Neuronal stem cell (in vitro differentiated cells): ENCODE measurements at regions not wholly inside any gene's neighbourhood (a gene's known extent, or its start where the extent isn't known, plus 50 kb on each side); places are given as distances from the start of the nearest gene placed in this dataset.

Source experiments
- DNase-seq: peaks from one replicate; pipeline ENCODE4 v3.0.0-alpha.2; 2013; ENCODE audit warnings: low spot score
- H2AFZ ChIP-seq: one replicate; pipeline ENCODE4 v1.6.1; 2013; ENCODE audit warnings: mild to moderate bottlenecking, low read length, inconsistent platforms
- H2AK5ac ChIP-seq: 2 replicates; pipeline ENCODE4 v1.6.1; 2013; ENCODE audit warnings: low read depth, mild to moderate bottlenecking, inconsistent platforms, low read length, moderate library complexity, mixed read lengths
- H2BK120ac ChIP-seq: 2 replicates; pipeline ENCODE4 v1.6.1; 2013; ENCODE audit warnings: low read depth, mild to moderate bottlenecking, inconsistent platforms, low read length, moderate library complexity, mixed read lengths
- H2BK12ac ChIP-seq: one replicate; pipeline ENCODE4 v1.6.1; 2013; ENCODE audit warnings: low read length, inconsistent platforms
- H2BK15ac ChIP-seq: 2 replicates; pipeline ENCODE4 v1.6.1; 2013; ENCODE audit warnings: mild to moderate bottlenecking, low read length, inconsistent platforms, mixed read lengths
- H2BK5ac ChIP-seq: one replicate; pipeline ENCODE4 v1.6.1; 2013; ENCODE audit warnings: inconsistent platforms, mild to moderate bottlenecking, low read length, moderate library complexity
- H3K14ac ChIP-seq: one replicate; pipeline ENCODE4 v1.6.1; 2013; ENCODE audit warnings: low read length, inconsistent platforms
- H3K18ac ChIP-seq: 2 replicates; pipeline ENCODE4 v1.6.1; 2013; ENCODE audit warnings: low read length, inconsistent platforms
- H3K23ac ChIP-seq: 2 replicates; pipeline ENCODE4 v1.6.1; 2013; ENCODE audit warnings: low read depth, mild to moderate bottlenecking, mixed read lengths, low read length, inconsistent platforms; ENCODE audit not compliant: poor library complexity
- H3K27ac ChIP-seq: replicated peaks from 3 replicates; pipeline ENCODE4 v1.5.1; 2013; ENCODE audit warnings: low read length, inconsistent platforms
- H3K27me3 ChIP-seq, 3 experiments: 2 replicates each; pipeline ENCODE4 v1.6.1; 2013; ENCODE audit warnings: low read length in 3 of 3, mild to moderate bottlenecking in 2 of 3, inconsistent platforms in 1 of 3, low read depth in 1 of 3, mixed read lengths in 1 of 3, moderate library complexity in 1 of 3; ENCODE audit not compliant: control insufficient read depth in 3 of 3, insufficient read depth in 3 of 3
- H3K36me3 ChIP-seq, 2 donors: replicated peaks in 1 of 2; 2 replicates each; pipeline ENCODE4 v1.6.1; 2013; ENCODE audit warnings: low read length in 2 of 2; ENCODE audit not compliant: control insufficient read depth in 2 of 2, insufficient read depth in 2 of 2
- H3K4ac ChIP-seq: 2 replicates; pipeline ENCODE4 v1.6.1; 2013; ENCODE audit warnings: inconsistent platforms, mild to moderate bottlenecking, low read length, moderate library complexity
- H3K4me1 ChIP-seq, 2 donors: 1 replicate in 1 of 2; 2 replicates in 1 of 2; pipeline ENCODE4 v1.6.1; 2013; ENCODE audit warnings: low read length in 2 of 2, low read depth in 1 of 2; ENCODE audit not compliant: control insufficient read depth in 2 of 2, insufficient read depth in 1 of 2
- H3K4me2 ChIP-seq: one replicate; pipeline ENCODE4 v1.6.1; 2013; ENCODE audit warnings: mild to moderate bottlenecking, low read length, inconsistent platforms; ENCODE audit not compliant: insufficient read depth, poor library complexity, severe bottlenecking
- H3K4me3 ChIP-seq, 2 donors: 2 replicates each; pipeline ENCODE4 v1.5.1; 2013; ENCODE audit warnings: low read length in 2 of 2, mild to moderate bottlenecking in 2 of 2, inconsistent platforms in 1 of 2, moderate library complexity in 1 of 2
- H3K79me1 ChIP-seq: one replicate; pipeline ENCODE4 v1.6.1; 2013; ENCODE audit warnings: low read depth, mild to moderate bottlenecking, inconsistent platforms, low read length, moderate library complexity
- H3K9ac ChIP-seq: one replicate; pipeline ENCODE4 v1.6.1; 2013; ENCODE audit warnings: mild to moderate bottlenecking, low read depth, low read length, inconsistent platforms; ENCODE audit not compliant: poor library complexity
- H3K9me3 ChIP-seq, 2 donors: replicated peaks in 1 of 2; 2 replicates each; pipeline versions ENCODE3 to v1.6.1; 2013; ENCODE audit warnings: low read length in 2 of 2, mild to moderate bottlenecking in 2 of 2, inconsistent platforms in 1 of 2, low read depth in 1 of 2, mixed read lengths in 1 of 2, moderate library complexity in 1 of 2; ENCODE audit not compliant: control insufficient read depth in 2 of 2, insufficient read depth in 1 of 2
- H4K8ac ChIP-seq: one replicate; pipeline ENCODE4 v1.6.1; 2013; ENCODE audit warnings: low read depth, mild to moderate bottlenecking, inconsistent platforms, low read length, moderate library complexity
- H4K91ac ChIP-seq: one replicate; pipeline ENCODE4 v1.6.1; 2013; ENCODE audit warnings: low read length, low read depth, mild to moderate bottlenecking, inconsistent platforms; ENCODE audit not compliant: poor library complexity
- WGBS, 2 donors: extraction: QIAGEN DNeasy Blood & Tissue Kit; methylation state at CpG; one replicate each; pipeline ENCODE4 v1.1.7; 2013; ENCODE audit warnings: missing lambda C conversion rate in 2 of 2, mixed read lengths in 1 of 2; ENCODE audit not compliant: insufficient read length in 2 of 2, insufficient replicate concordance in 1 of 2; ENCODE audit errors: extremely low coverage in 2 of 2; 5-methylcytosine and 5-hydroxymethylcytosine counted together

DNA sequence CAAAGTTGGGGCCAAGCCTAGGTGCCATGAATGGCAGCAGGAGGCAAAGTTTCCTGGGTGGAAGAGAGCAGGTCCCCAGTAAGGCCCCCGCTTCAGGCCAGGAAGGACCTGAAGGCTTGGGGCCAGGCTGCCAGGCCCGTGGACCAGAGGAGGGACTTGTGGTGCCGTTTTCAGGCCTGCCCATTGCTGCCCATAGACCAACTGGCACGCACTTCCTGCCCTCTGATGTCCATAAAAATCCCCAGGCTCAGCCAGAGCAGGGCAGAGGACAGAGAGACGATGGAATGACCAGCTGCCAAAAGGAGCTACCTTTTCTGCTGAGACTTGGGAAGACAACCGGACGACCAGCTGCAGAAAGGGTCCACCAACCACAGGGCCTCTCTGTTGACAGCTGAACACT lies 1205.5 kb downstream of the ARAP2 start:
- no peak overlapping the region for H2AK5ac ChIP-seq
- no peak overlapping the region for H4K8ac ChIP-seq
- peak overlapping the region; percentile 20 for H3K23ac ChIP-seq
- no peak overlapping the region for H2BK15ac ChIP-seq
- peak overlapping the region; percentile 47 for H3K14ac ChIP-seq
- H3K27ac ChIP-seq, result no peak overlapping the region
- H3K4me1 ChIP-seq, result no peaks in the 10 kb centered on the region
- no peak overlapping the region for H4K91ac ChIP-seq
- no peak overlapping the region for H3K9ac ChIP-seq
- H2AFZ ChIP-seq, result peak overlapping the region; percentile 56
- no peaks in the 10 kb centered on the region for H3K36me3 ChIP-seq
- no peak overlapping the region for H2BK12ac ChIP-seq
- H3K4me2 ChIP-seq, result no peak overlapping the region
- no peak for DNase-seq
- H2BK120ac ChIP-seq, result no peak overlapping the region
- no peak overlapping the region for H2BK5ac ChIP-seq
- H3K27me3 ChIP-seq, result no peaks in the 10 kb centered on the region
- peak overlapping the region; percentile 59 for H3K18ac ChIP-seq
- WGBS, 2 donors, result no CpG with 5 or more reads among the region's 7 CpGs
- peak overlapping the region in 1 of 2 donors; percentile 55 for H3K4me3 ChIP-seq
- H3K9me3 ChIP-seq, result no peaks in the 10 kb centered on the region
- no peaks in the 10 kb centered on the region for H3K79me1 ChIP-seq
- H3K4ac ChIP-seq, result no peak overlapping the region

DNA sequence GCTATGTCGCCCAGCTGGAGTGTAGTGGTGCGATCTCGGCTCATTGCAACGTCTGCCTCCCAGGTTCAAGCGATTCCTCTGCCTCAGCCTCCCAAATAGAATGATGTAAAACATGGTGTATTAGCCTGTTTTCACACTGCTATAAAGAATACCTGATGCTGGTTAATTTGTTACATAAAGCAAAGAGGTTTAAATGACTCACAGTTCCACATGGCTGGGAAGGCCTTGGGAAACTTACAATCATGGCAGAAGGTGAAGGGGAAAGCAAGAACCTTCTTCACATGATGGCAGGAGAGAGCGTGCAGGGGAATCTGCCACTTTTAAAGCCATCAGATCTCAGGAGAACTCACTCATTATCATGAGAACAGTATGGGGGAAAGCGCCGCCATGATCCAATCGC lies 1191.8 kb downstream of the ARAP2 start:
- Histone ChIP-seq H3K36me3 (no peaks in the 10 kb centered on the region), H3K4me2 (no peak overlapping the region), H3K27me3 (no peaks in the 10 kb centered on the region), H2BK5ac (no peak overlapping the region), H4K8ac (no peak overlapping the region), H2BK120ac (no peak overlapping the region), H3K23ac (no peak overlapping the region), H2AFZ (no peak overlapping the region), H3K4me3 (no peak overlapping the region), H4K91ac (no peak overlapping the region), H3K14ac (no peak overlapping the region), H2BK15ac (no peak overlapping the region), H3K4me1 (no peaks in the 10 kb centered on the region), H3K79me1 (no peaks in the 10 kb centered on the region), H3K9me3 (no peaks in the 10 kb centered on the region), H3K9ac (no peak overlapping the region), H3K4ac (no peak overlapping the region), H2BK12ac (no peak overlapping the region), H3K27ac (no peak overlapping the region), H3K18ac (no peak overlapping the region), H2AK5ac (no peak overlapping the region)
- no CpG with 5 or more reads among the region's 9 CpGs for WGBS, 2 donors
- no peak for DNase-seq

DNA sequence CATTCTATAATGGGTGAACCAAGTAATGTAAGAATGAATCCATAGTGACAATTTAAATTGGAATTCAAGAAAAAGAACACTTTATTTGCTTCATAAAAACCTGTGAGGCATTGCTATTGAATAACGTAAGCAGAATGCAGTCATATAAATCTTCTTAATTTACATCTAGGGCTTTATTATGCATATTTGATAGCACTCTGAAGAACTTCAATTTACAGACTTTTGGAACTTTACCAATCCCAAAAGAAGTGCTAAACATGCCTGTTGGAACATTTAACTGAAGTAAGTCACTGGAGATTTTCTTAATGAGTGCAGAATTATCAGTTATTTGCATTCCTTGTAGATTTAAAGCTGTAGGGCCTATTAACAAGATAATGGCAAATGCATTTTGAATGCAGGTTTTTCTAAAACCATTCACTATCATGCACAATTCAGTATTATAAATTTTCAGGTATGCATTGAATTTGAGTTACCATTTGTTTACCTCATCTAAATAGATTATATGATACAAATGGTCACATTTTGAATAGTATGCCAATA lies 1181.2 kb downstream of the ARAP2 start:
- H3K27ac ChIP-seq, result no peak overlapping the region
- no peak overlapping the region for H3K9ac ChIP-seq
- no peaks in the 10 kb centered on the region for H3K36me3 ChIP-seq

DNA sequence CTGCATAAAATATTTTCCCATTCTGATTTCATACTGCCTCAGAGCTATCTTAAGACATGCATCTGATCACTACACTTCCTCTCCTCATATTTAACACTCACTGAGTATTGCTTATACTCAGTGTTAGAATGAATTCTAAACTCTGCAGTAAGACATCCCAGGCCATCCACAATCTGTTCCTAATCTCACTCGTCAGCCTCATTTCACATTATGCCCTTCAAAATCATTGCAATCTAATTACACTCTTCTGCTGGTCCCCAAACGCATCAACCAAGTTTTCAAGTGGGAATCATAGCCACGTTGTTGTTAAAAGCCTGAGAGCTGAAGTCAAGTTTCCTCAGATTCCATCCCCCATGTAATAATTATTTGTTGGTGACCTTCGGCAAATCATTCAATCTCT lies 1177.9 kb downstream of the ARAP2 start:
- H3K9ac ChIP-seq, result no peak overlapping the region
- no peak overlapping the region for H2AK5ac ChIP-seq
- DNase-seq, result no peak
- no peak overlapping the region for H3K4me3 ChIP-seq
- H3K4ac ChIP-seq, result no peak overlapping the region
- H3K27ac ChIP-seq, result no peak overlapping the region
- no peaks in the 10 kb centered on the region for H3K27me3 ChIP-seq
- no peak overlapping the region for H3K14ac ChIP-seq
- no peak overlapping the region for H2BK15ac ChIP-seq
- H3K18ac ChIP-seq, result no peak overlapping the region
- H4K8ac ChIP-seq, result no peak overlapping the region
- no peak overlapping the region for H2BK12ac ChIP-seq
- no peaks in the 10 kb centered on the region for H3K9me3 ChIP-seq
- H3K79me1 ChIP-seq, result no peaks in the 10 kb centered on the region
- no CpG with 5 or more reads among the region's 4 CpGs for WGBS, 2 donors
- no peak overlapping the region for H3K4me2 ChIP-seq
- no peaks in the 10 kb centered on the region for H3K4me1 ChIP-seq
- H2BK5ac ChIP-seq, result no peak overlapping the region
- no peak overlapping the region for H2AFZ ChIP-seq
- H2BK120ac ChIP-seq, result no peak overlapping the region
- H3K36me3 ChIP-seq, result no peaks in the 10 kb centered on the region
- H4K91ac ChIP-seq, result no peak overlapping the region
- no peak overlapping the region for H3K23ac ChIP-seq

More for the DNA sequence above, 1181.2 kb downstream of the ARAP2 start:
- Histone ChIP-seq H2BK120ac (no peak overlapping the region), H3K18ac (no peak overlapping the region), H2BK15ac (no peak overlapping the region), H4K8ac (no peak overlapping the region), H3K79me1 (no peaks in the 10 kb centered on the region), H4K91ac (no peak overlapping the region), H3K27me3 (peaks cover 0 to 2% (median 0%) of the 10 kb centered on the region in 3 experiments), H3K23ac (no peak overlapping the region), H3K4me1 (no peaks in the 10 kb centered on the region), H3K9me3 (no peaks in the 10 kb centered on the region), H3K4me3 (no peak overlapping the region), H2AFZ (no peak overlapping the region), H2BK12ac (no peak overlapping the region), H3K14ac (no peak overlapping the region), H3K4me2 (no peak overlapping the region), H2BK5ac (no peak overlapping the region), H3K4ac (no peak overlapping the region), H2AK5ac (no peak overlapping the region)
- WGBS, 2 donors, result no CpG with 5 or more reads among the region's 1 CpG
- no peak for DNase-seq
